ENCODE measurements at regions not wholly inside any gene's neighbourhood (a gene's known extent, or its start where the extent isn't known, plus 50 kb on each side); places are given as distances from the start of the nearest gene placed in this dataset.

DNA sequence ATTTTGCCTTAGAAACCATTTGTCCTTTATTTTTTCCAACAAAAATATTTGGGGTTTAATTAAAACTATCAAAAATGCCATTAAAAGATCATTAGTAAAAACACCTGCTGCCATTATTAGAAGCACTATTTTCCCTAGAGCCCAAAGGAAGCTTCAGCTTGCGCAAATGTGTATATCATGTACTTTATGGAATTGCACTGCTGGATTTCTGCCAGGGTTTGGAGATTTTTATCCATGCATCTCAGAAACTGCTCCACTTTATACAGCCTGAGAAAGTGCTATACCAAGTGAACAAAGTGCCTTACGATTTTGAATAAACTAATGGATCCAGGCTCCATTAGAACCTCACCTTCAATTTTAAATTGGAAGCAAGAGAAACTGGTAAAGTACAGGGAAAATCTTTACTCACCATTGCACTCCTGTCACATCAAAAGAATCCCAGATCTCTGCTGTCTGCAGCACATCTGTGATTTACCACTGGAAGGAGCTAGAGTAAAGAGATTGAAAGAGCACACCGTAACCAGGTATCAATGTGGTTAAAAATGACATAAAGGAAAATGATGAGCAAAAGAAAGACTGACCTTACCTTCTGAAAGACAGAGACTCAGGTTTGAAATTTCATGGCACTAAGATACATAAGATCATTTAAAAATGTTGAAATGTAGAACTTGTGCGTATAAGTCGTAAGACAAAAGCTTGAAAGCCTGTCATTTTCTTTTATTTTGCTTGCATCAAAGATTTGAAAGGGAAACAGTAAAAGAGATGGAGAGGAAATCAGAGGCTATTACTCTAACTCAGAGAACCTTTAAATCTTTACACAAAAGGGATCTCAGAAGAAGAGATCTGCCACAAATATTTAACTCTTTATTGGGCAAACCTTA lies 678.1 kb upstream of the GOT2 start:
- no peaks in the 10 kb centered on the region for H3K4me1 ChIP-seq (ENCODE audit: insufficient read depth)

GRCh38 chr16:59410451-59410850 lies 676.3 kb upstream of the GOT2 start:
- TF ChIP-seq EP300 (IDR thresholded peaks at IDR 0.05) (no peak), CTCF (IDR thresholded peaks at IDR 0.05) (no peak), POLR2A (IDR thresholded peaks at IDR 0.05) (no peak)
- intact Hi-C loops (cut with DNase I): no loop called here
- H3K9me3 ChIP-seq: no peaks in the 10 kb centered on the region
- H3K4me3 ChIP-seq: no peak overlapping the region
- no peak for DNase-seq
- no peaks in the 10 kb centered on the region for H3K4me1 ChIP-seq (ENCODE audit: insufficient read depth)
- H3K27me3 ChIP-seq: no peaks in the 10 kb centered on the region
- 50 to 64% (median 64%) methylated on average over 1 of the region's 1 CpG for WGBS, 3 donors
- no peaks in the 10 kb centered on the region for H3K36me3 ChIP-seq
- H3K27ac ChIP-seq: no peak overlapping the region

More for the DNA sequence above, 678.1 kb upstream of the GOT2 start:
- DNase-seq: no peak
- H3K27me3 ChIP-seq: no peaks in the 10 kb centered on the region
- no peaks in the 10 kb centered on the region for H3K36me3 ChIP-seq
- no peak for TF ChIP-seq POLR2A (IDR thresholded peaks at IDR 0.05)
- no peak for TF ChIP-seq CTCF (IDR thresholded peaks at IDR 0.05)
- no peak for TF ChIP-seq EP300 (IDR thresholded peaks at IDR 0.05)
- intact Hi-C loops (cut with DNase I): no loop called here
- no peaks in the 10 kb centered on the region for H3K9me3 ChIP-seq
- WGBS, 3 donors: 29 to 43% (median 33%) methylated on average over 5 of the region's 5 CpGs
- no peak overlapping the region for H3K4me3 ChIP-seq
- H3K27ac ChIP-seq: no peak overlapping the region

DNA sequence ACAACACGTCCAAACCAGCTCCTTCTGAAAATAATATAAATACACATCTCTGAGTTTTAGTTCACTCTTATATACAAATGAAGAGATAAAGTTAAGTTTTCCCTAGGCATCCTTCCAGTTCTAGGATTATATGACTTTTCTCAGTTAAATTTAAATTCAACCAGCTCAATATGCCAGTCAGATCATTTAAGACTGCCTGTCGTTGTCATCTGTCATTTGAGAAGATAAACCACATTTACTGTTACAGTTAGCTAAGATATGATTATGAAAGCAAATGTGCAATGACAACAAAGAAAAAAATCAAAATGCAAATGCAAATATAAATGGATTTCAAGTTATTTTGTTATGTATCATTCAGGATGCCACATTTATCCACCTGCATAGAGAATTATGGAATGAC lies 671.7 kb upstream of the GOT2 start:
- no peak for DNase-seq
- H3K4me3 ChIP-seq: no peak overlapping the region
- H3K36me3 ChIP-seq: no peaks in the 10 kb centered on the region
- H3K4me1 ChIP-seq (ENCODE audit: insufficient read depth): no peaks in the 10 kb centered on the region
- no peak overlapping the region for H3K27ac ChIP-seq
- H3K27me3 ChIP-seq: no peaks in the 10 kb centered on the region
- H3K9me3 ChIP-seq: no peaks in the 10 kb centered on the region
- intact Hi-C loops (cut with DNase I): no loop called here
- TF ChIP-seq POLR2A (IDR thresholded peaks at IDR 0.05) (no peak), EP300 (IDR thresholded peaks at IDR 0.05) (no peak), CTCF (IDR thresholded peaks at IDR 0.05) (no peak)
- WGBS, 3 donors: 77 to 86% (median 84%) methylated on average over 2 of the region's 2 CpGs

- Histone ChIP-seq H3K4me1 (ENCODE audit: insufficient read depth) (no peaks in the 10 kb centered on the region), H3K4me3 (no peak overlapping the region), H3K27me3 (no peaks in the 10 kb centered on the region), H3K9me3 (no peaks in the 10 kb centered on the region), H3K27ac (no peak overlapping the region), H3K36me3 (no peaks in the 10 kb centered on the region)
- intact Hi-C loops (cut with DNase I): no loop called here
- DNase-seq: no peak
- WGBS, 3 donors: 83 to 91% (median 84%) methylated on average over 2 of the region's 2 CpGs
- no peak for TF ChIP-seq EP300 (IDR thresholded peaks at IDR 0.05)
- no peak for TF ChIP-seq CTCF (IDR thresholded peaks at IDR 0.05)
- no peak for TF ChIP-seq POLR2A (IDR thresholded peaks at IDR 0.05)
Observed at GRCh38 chr16:59404509-59404908, 670.4 kb upstream of the GOT2 start.

Data from ovary (tissue), 7 donors.